Gastroesophageal sphincter (tissue), 3 donors: ENCODE measurements at regions not wholly inside any gene's neighbourhood (a gene's known extent, or its start where the extent isn't known, plus 50 kb on each side); places are given as distances from the start of the nearest gene placed in this dataset.

Experiments used
- EP300 ChIP-seq: sonication (generic); formaldehyde crosslinking; IDR thresholded peaks from one replicate; pipeline ENCODE4 v1.6.1; 2017; ENCODE audit warnings: antibody characterized with exemption, mild to moderate bottlenecking
- POLR2A ChIP-seq, 2 donors: fragments of 450-650 bp; IDR thresholded peaks; one replicate each; pipeline ENCODE4 v1.6.1; 2017; ENCODE audit warnings: antibody characterized with exemption in 2 of 2, mild to moderate bottlenecking in 2 of 2, moderate library complexity in 1 of 2
- TF ChIP-seq, protein P1 (sequence below), 4 experiments: fragments of 200-600 bp in 2 of 4; fragments of 450-650 bp in 2 of 4; sonication (generic) in 1 of 4; IDR thresholded peaks; one replicate each; pipeline ENCODE4 v1.5.1; 2017 to 2019; ENCODE audit warnings: antibody characterized with exemption in 4 of 4, mild to moderate bottlenecking in 2 of 4, moderate library complexity in 2 of 4

DNA sequence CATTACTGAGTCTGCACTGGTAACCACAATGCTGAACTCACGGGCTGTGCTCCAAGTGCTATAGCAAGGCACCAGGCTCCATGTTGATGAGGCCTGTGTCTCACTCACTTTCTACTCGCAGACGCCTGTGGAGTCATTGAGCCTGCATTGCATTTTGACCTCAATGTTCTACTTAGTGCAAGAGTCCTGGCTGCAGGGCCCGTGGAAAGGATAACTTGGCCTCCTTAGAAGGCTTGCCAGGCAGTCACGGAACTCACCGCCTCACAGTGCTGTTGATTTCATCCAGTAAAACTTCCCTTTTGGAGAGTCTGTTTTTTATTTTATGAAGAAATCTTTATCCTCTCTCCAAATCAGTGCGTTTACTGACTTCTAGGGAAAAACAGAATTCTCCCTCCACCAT is 290.4 kb downstream of the RNF144A start:
- TF ChIP-seq, protein P1, sequence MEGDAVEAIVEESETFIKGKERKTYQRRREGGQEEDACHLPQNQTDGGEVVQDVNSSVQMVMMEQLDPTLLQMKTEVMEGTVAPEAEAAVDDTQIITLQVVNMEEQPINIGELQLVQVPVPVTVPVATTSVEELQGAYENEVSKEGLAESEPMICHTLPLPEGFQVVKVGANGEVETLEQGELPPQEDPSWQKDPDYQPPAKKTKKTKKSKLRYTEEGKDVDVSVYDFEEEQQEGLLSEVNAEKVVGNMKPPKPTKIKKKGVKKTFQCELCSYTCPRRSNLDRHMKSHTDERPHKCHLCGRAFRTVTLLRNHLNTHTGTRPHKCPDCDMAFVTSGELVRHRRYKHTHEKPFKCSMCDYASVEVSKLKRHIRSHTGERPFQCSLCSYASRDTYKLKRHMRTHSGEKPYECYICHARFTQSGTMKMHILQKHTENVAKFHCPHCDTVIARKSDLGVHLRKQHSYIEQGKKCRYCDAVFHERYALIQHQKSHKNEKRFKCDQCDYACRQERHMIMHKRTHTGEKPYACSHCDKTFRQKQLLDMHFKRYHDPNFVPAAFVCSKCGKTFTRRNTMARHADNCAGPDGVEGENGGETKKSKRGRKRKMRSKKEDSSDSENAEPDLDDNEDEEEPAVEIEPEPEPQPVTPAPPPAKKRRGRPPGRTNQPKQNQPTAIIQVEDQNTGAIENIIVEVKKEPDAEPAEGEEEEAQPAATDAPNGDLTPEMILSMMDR (IDR thresholded peaks at IDR 0.05) = no peak
- TF ChIP-seq POLR2A (IDR thresholded peaks at IDR 0.05) = no peak
- no peak for TF ChIP-seq EP300
